ENCODE measurements at regions not wholly inside any gene's neighbourhood (a gene's known extent, or its start where the extent isn't known, plus 50 kb on each side); places are given as distances from the start of the nearest gene placed in this dataset.
A peak's percentile ranks its signal among the peaks of the same experiment; 100 is the strongest.

GRCh38 chr2:81901017-81901416, 1596.5 kb upstream of the LRRTM1 start:
- in situ Hi-C loops (cut with MboI; ENCODE audit: low pct_unique_long_range_greater_than_20kb, low sequenced_read_pairs) = no loop called here
- DNase-seq = peak; percentile 3

DNA sequence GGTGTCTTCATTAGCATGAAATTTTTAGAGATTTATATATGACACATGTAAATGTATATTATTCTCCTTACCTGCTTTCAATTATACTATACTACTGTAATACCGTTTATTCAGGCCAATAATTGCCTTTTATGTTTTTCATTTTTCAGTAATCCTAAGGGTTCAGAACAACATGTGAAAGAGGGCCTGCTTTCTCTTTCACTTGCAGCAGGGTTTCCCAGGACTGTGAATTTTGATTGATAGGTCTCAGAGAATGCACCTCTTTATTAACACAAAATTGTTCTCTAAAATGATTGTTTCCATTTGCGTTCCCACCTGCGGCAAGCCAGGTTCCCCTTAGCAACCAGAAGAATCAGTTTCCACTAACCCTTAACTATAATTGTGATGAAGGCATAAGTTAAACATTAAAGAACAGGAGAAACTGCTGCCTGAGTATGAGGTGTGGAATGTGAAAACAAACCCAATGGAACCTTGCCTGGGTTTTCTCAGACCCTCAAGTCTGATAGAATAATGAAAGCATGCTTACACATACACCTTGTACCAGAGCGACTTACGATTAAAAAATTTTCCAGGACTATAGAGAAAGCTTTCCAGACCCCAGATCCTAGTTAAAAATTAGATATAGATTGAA, 1591.2 kb upstream of the LRRTM1 start:
- in situ Hi-C loops (cut with MboI; ENCODE audit: low pct_unique_long_range_greater_than_20kb, low sequenced_read_pairs) = no loop called here
- DNase-seq = no peak

DNA sequence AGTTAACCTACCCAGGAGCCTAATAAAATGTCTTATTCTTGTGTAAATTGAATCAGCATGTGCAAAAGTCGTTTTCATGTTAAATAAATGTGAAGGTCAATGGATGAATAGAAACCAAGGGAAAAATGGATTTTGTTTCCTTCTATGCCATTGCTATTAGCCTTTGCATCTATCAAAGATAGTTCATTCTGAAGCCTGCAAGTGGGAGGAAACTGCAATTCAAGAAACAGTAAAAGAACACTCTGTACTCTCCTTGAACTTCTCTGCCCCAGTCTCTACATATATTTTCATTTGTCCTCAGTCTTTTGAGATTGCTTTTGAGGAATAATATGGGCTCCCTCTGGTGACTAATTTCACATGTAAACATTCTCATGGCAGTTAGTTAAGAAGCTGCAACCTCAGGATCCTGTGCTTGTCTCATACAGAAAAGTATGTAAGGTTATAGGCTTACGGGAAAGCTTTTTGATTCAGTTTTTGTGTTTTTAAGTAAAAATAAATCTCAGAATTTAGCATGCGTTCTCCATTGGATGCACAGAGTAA, 1590.0 kb upstream of the LRRTM1 start:
- in situ Hi-C loops (cut with MboI; ENCODE audit: low pct_unique_long_range_greater_than_20kb, low sequenced_read_pairs) = no loop called here
- DNase-seq = no peak

- no peak for DNase-seq
- in situ Hi-C loops (cut with MboI; ENCODE audit: low pct_unique_long_range_greater_than_20kb, low sequenced_read_pairs) = no loop called here
These were observed 1572.1 kb upstream of the LRRTM1 start for GRCh38 chr2:81876624-81877023.

- in situ Hi-C loops (cut with MboI; ENCODE audit: low pct_unique_long_range_greater_than_20kb, low sequenced_read_pairs) = no loop called here
These were observed 1567.5 kb upstream of the LRRTM1 start for GRCh38 chr2:81872006-81872405.

GRCh38 chr2:81870119-81870518, 1565.6 kb upstream of the LRRTM1 start:
- in situ Hi-C loops (cut with MboI; ENCODE audit: low pct_unique_long_range_greater_than_20kb, low sequenced_read_pairs) = no loop called here
- no peak for DNase-seq

More at GRCh38 chr2:81872006-81872405, 1567.5 kb upstream of the LRRTM1 start:
- DNase-seq = no peak

DNA sequence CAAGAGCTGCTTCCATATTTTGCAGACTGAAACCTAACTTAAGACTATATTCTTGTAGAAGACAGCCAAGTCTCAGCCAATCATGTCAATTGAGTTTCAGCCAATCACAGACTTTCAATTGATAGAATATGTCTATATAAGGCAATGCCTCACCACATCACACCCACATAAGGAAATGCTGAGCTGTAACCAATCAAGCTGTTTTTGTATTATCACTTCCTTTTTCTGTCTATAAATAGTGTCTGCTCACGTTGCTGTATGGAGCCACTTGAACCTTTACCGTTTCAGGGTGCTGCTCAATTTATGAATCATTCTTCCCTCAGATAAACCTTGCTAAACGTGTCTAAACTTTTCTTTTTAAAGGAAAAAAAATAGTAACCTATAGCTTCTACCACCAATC, 1554.4 kb upstream of the LRRTM1 start:
- DNase-seq = peak; percentile 15
- in situ Hi-C loops (cut with MboI; ENCODE audit: low pct_unique_long_range_greater_than_20kb, low sequenced_read_pairs) = no loop called here

DNA sequence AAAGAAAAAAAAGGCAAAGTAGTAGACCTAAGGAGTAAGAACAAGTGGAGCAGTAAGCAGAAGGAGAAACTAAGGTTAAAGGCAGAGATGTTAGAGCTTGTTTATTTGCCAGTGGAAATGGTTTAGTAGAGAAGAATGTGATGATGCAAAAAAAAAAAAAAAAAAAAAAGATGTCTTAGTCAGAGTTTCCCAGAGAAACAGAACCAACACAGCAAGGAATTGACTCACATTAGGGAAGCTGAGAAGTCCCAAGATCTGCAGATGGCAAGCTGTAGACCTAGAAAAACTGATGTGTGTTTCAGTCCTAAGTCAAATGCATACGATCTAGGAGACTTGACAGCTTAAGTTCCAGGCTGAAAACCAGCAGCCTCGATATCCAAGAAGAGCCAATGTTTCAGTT, 1548.8 kb upstream of the LRRTM1 start:
- DNase-seq = no peak
- in situ Hi-C loops (cut with MboI; ENCODE audit: low pct_unique_long_range_greater_than_20kb, low sequenced_read_pairs) = no loop called here

DNA sequence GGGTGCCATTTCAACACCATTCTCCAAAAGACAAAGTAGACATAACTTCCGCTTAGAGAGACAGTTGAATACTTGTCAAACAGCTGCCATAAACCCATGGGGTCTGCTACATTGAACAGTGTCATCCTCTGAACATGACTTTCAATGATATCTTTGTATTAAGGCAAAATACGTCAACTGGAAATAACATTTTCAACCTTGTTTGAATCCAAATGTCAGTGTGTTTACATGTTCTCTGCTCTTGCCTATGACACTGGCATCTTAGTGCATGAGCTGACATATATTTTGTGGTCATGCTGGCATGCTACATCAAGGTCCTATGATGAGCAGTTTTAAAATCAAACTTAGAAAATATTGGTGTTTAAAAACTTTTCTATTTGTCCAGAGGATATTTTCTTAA, 1548.1 kb upstream of the LRRTM1 start:
- in situ Hi-C loops (cut with MboI; ENCODE audit: low pct_unique_long_range_greater_than_20kb, low sequenced_read_pairs) = no loop called here
- no peak for DNase-seq

- in situ Hi-C loops (cut with MboI; ENCODE audit: low pct_unique_long_range_greater_than_20kb, low sequenced_read_pairs) = no loop called here
- no peak for DNase-seq
These were observed 1535.2 kb upstream of the LRRTM1 start for GRCh38 chr2:81839780-81840179.

DNA sequence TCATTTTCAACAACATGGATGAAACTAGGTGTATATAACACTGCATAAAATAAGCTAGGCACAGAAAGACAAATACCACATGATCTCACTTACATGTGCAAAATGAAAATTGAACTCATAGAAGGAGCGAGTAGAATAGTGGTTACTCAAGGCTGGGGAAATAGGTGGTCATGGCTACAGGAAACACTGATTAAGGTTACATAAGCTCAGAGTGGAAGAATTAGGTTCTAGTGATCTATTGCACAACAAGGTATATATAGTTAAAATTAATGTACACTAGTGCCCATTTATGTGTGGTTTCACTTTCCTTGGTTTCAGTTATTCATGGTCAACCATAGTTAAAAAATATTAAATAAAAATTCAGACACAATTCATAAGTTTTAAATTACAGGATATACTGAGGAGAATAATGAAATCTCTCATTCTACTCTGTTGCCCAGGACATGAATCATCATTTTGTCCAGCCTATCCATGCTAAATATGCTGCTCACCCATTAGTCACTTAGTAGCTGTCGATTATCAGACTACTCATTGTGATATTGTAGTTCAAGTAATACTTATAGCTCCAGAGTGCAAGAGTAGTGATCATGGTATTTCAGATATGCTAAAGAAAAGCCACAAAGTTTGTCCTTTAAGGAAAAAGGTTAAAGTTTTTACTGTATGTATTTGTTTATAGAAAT, 1530.9 kb upstream of the LRRTM1 start:
- in situ Hi-C loops (cut with MboI; ENCODE audit: low pct_unique_long_range_greater_than_20kb, low sequenced_read_pairs) = no loop called here

DNA sequence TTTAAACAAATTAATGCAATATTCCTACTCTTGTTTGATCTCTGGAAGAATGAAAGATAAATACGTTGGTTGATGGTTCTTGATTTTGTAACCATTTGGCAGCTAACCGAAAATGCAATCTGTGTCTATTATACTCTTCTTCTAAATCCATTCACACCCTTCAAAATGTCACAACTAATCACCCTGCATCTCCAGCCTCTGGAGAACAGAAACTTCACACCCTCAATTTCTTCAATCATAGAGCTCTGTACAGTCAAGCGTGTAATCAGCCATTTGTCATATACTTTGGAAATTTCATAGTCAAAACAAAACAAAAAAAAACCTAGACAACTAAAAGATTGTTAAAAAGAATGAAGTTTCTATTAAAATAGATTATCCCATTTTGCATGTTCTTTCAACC, 1482.3 kb upstream of the LRRTM1 start:
- in situ Hi-C loops (cut with MboI; ENCODE audit: low pct_unique_long_range_greater_than_20kb, low sequenced_read_pairs) = no loop called here
- DNase-seq = no peak

More for the DNA sequence above, 1530.9 kb upstream of the LRRTM1 start:
- DNase-seq = no peak

- DNase-seq = no peak
- in situ Hi-C loops (cut with MboI; ENCODE audit: low pct_unique_long_range_greater_than_20kb, low sequenced_read_pairs) = no loop called here
These were observed 1462.8 kb upstream of the LRRTM1 start for GRCh38 chr2:81767187-81767912.

GRCh38 chr2:81747481-81748070, 1443.0 kb upstream of the LRRTM1 start:
- in situ Hi-C loops (cut with MboI; ENCODE audit: low pct_unique_long_range_greater_than_20kb, low sequenced_read_pairs) = no loop called here
- no peak for DNase-seq

DNA sequence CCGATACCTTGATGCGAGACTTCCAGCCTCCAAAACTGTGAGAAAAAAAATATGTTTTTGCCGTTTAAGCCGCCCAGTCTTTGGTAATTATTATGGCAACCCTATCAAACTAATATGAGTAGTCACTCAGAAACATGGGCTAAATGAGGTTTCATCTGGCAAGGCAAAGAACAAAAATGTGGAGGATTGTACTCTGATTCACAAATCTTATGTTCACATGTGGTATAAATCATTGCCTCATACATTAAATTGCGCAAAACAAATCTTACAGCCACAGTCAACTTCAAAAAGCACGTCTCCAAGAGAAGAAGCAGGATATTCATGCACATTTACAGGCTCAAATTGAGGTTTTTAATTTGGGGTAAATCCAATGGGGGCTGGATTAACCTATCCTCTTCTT, 1435.4 kb upstream of the LRRTM1 start:
- in situ Hi-C loops (cut with MboI; ENCODE audit: low pct_unique_long_range_greater_than_20kb, low sequenced_read_pairs) = no loop called here
- DNase-seq = no peak

DNA sequence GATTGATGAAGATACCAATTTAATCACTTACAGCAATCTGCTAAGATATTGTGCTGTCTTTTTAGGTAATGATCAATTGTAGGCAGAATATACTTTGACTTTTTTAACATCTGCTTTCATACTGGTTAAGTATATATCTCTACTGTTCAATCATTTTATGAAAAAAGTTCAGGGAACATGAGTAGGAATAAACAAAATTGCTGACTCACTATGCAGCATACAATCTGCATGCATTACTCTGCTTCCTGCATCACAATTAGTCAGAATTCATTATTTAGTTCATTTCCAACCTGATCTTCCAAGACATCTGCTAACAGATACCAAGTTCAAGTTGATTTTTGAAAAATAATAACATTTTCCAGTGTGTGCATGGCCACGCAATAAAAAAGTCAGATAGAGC, 1430.4 kb upstream of the LRRTM1 start:
- in situ Hi-C loops (cut with MboI; ENCODE audit: low pct_unique_long_range_greater_than_20kb, low sequenced_read_pairs) = no loop called here
- no peak for DNase-seq

GRCh38 chr2:81714817-81715216, 1410.3 kb upstream of the LRRTM1 start:
- DNase-seq = no peak
- in situ Hi-C loops (cut with MboI; ENCODE audit: low pct_unique_long_range_greater_than_20kb, low sequenced_read_pairs) = no loop called here

DNA sequence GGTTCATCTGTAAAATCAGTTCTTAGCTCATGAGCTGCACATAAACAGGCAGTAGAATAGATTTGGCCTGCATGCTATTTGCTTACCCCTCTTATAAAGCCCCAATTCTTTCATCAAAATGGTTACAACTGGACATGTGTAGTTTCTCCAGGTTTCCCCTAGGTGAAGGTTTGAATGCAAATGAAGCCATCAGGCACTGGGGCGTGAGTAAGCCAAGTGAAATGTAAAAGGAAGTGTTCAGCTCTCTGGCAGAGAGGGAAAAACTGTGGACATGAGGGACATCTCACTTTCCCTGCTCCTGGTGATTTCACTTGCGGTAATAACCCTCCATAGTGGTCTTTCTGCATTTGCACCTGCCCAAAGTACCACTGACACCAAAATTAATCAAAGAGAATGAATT, 1402.3 kb upstream of the LRRTM1 start:
- in situ Hi-C loops (cut with MboI; ENCODE audit: low pct_unique_long_range_greater_than_20kb, low sequenced_read_pairs) = no loop called here
- DNase-seq = no peak

DNA sequence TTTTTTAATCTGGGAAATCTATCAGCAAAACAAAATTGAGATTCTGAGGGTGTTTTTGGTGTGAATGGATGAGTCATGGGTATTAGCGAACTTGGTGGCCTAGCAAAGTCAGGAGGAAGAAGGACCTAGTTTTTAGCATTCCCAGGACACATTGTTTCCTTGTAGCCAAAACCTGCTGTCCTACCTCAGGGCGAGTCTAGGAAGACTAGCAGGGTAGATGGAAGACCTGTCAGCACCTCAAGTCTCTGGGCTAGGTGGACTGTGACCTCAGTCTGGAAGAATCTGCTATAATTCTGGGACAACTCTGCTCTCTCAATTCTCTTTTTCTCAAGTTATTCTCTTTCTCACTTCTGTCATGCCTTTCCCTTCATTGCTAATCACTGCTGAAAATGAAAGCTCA, 1399.3 kb upstream of the LRRTM1 start:
- DNase-seq = no peak

DNA sequence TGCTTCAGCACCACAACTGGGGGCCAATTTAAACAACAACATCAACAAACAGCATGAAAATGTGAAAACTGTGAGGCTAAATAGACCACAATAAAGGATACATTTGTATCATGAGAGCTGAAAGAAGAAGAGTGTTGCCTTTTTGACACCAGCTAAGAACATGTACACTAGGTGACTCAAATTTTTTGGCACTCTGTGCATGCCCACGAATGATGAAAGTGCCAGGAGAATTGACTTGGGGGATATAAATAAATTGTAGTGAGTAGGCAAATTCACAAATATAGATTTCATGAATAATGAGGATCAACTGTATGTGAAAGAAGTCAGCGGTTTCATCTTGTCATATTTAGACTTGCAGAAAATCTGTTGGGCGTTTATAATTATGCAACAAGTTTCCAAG, 1388.0 kb upstream of the LRRTM1 start:
- in situ Hi-C loops (cut with MboI; ENCODE audit: low pct_unique_long_range_greater_than_20kb, low sequenced_read_pairs) = no loop called here
- no peak for DNase-seq

More for the DNA sequence above, 1399.3 kb upstream of the LRRTM1 start:
- in situ Hi-C loops (cut with MboI; ENCODE audit: low pct_unique_long_range_greater_than_20kb, low sequenced_read_pairs) = no loop called here
